C4-2B (cell line): ENCODE measurements at regions not wholly inside any gene's neighbourhood (a gene's known extent, or its start where the extent isn't known, plus 50 kb on each side); places are given as distances from the start of the nearest gene placed in this dataset.
A peak's percentile ranks its signal among the peaks of the same experiment; 100 is the strongest.

Source experiments
- H3K27ac ChIP-seq: fragments of 450-650 bp; 2 replicates; pipeline ENCODE4 v1.5.1; 2017
- CTCF ChIP-seq: fragments of 450-650 bp; conservative IDR thresholded peaks from 2 replicates; pipeline ENCODE4 v1.5.1; 2017; ENCODE audit warnings: mild to moderate bottlenecking
- ZFX ChIP-seq: fragments of 450-650 bp; IDR thresholded peaks from 2 replicates; pipeline ENCODE4 v1.6.1; 2017

- TF ChIP-seq ZFX (no peak), CTCF (no peak; the same call in 1 of the 2 replicates)
- peak overlapping the region; percentile 81 for H3K27ac ChIP-seq
Measured at GRCh38 chr12:124720004-124720680, 143.5 kb downstream of the SCARB1 start.

GRCh38 chr12:124719231-124719630 lies 144.4 kb downstream of the SCARB1 start:
- TF ChIP-seq CTCF: no peak
- no peak for TF ChIP-seq ZFX
- H3K27ac ChIP-seq: peak overlapping the region; percentile 81

- H3K27ac ChIP-seq: no peak overlapping the region
- TF ChIP-seq ZFX: no peak
- no peak for TF ChIP-seq CTCF
Measured at GRCh38 chr12:124718458-124718857, 145.2 kb downstream of the SCARB1 start.

- TF ChIP-seq CTCF (no peak), ZFX (no peak)
- no peak overlapping the region for H3K27ac ChIP-seq
Measured at GRCh38 chr12:124718036-124718435, 145.6 kb downstream of the SCARB1 start.

- no peak overlapping the region for H3K27ac ChIP-seq
- TF ChIP-seq ZFX (no peak), CTCF (no peak)
Measured at GRCh38 chr12:124717318-124717717, 146.3 kb downstream of the SCARB1 start.

- no peak overlapping the region for H3K27ac ChIP-seq
- TF ChIP-seq CTCF (no peak), ZFX (no peak)
Measured at GRCh38 chr12:124716208-124717130, 147.2 kb downstream of the SCARB1 start.
